PC-9 (cell line): ENCODE measurements at regions not wholly inside any gene's neighbourhood (a gene's known extent, or its start where the extent isn't known, plus 50 kb on each side); places are given as distances from the start of the nearest gene placed in this dataset.

Source experiments
- EZH2 ChIP-seq: fragments of 200-600 bp; sonication (generic); IDR thresholded peaks from 2 replicates; pipeline ENCODE4 v1.8.0; 2017; ENCODE audit warnings: antibody characterized with exemption, low read depth
- TF ChIP-seq, protein P1 (sequence below): fragments of 200-600 bp; sonication (generic); conservative IDR thresholded peaks from 2 replicates; pipeline ENCODE4 v1.6.1; 2017; ENCODE audit warnings: mixed run types, antibody characterized with exemption, mild to moderate bottlenecking, moderate library complexity

DNA sequence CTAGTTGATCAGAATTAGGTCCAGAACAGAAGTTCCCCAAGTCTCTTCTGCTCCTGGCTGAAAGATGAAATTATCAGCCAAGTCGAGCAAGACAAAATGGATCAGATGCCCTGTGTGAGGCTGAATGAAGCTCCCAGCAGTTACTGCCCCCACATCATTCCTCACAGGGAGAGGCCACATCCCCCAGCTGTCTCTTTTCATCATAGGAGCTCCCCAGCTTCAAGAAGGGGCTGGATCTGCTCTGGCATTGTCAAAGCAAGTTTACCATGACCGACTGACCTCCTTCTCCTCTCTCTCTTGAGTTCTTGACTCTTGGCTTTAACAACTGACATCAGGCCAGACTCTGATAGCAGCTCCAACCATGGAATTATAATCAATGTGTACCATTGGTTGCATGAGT, 133.3 kb upstream of the RAD23B start:
- TF ChIP-seq, protein P1, sequence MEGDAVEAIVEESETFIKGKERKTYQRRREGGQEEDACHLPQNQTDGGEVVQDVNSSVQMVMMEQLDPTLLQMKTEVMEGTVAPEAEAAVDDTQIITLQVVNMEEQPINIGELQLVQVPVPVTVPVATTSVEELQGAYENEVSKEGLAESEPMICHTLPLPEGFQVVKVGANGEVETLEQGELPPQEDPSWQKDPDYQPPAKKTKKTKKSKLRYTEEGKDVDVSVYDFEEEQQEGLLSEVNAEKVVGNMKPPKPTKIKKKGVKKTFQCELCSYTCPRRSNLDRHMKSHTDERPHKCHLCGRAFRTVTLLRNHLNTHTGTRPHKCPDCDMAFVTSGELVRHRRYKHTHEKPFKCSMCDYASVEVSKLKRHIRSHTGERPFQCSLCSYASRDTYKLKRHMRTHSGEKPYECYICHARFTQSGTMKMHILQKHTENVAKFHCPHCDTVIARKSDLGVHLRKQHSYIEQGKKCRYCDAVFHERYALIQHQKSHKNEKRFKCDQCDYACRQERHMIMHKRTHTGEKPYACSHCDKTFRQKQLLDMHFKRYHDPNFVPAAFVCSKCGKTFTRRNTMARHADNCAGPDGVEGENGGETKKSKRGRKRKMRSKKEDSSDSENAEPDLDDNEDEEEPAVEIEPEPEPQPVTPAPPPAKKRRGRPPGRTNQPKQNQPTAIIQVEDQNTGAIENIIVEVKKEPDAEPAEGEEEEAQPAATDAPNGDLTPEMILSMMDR, result no peak
- no peak for TF ChIP-seq EZH2
